HG02798 (cell line): ENCODE measurements at regions not wholly inside any gene's neighbourhood (a gene's known extent, or its start where the extent isn't known, plus 50 kb on each side); places are given as distances from the start of the nearest gene placed in this dataset.
A peak's percentile ranks its signal among the peaks of the same experiment; 100 is the strongest.

Experiments
- ATAC-seq: cut with Tn5 transposase; IDR thresholded peaks from one replicate; pipeline ENCODE4 v1.9.1; 2021; ENCODE audit warnings: mild to moderate bottlenecking; ENCODE audit not compliant: unreplicated experiment, poor library complexity

DNA sequence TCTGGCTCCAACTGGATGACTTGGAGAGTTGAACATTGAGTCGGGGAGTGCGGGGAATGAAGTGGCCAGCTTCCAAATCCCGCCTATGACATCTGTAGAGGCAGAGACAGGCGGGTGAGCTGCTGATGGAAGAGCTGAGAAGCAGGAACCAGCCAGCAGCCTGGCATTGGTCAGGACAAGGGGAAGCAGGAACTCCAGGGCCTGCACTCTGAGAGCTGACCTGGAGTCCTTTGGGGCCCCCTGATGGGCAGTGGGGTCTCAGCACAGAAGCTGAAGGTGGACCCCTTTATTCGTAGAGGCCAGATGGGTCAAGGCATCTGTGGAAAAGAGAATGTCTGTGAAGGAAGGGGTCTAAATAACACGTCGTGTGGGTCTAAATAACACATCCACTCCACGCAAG lies 57.0 kb downstream of the SEC61G start:
- ATAC-seq, result no peak

DNA sequence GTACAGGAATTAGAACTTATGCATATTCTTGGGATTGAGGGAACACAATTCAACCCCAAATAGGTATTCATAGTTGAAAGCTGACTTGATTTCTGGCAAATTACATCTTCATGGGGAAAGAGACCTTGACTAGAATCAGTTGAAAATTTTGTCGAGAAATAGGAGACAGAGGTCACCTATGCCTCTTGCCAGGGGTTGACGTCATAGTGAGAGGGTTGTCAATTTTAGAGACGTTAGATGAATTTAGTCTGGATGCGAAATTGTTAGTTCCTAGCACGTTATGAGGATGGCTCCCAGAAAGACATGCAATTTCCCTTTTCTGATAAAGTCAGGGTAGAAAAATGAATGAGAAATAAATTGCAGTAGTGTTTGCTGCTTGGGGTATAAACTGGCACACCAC lies 59.3 kb downstream of the SEC61G start:
- no peak for ATAC-seq

- no peak for ATAC-seq
Measured at GRCh38 chr7:54697659-54698186, 61.3 kb downstream of the SEC61G start.

DNA sequence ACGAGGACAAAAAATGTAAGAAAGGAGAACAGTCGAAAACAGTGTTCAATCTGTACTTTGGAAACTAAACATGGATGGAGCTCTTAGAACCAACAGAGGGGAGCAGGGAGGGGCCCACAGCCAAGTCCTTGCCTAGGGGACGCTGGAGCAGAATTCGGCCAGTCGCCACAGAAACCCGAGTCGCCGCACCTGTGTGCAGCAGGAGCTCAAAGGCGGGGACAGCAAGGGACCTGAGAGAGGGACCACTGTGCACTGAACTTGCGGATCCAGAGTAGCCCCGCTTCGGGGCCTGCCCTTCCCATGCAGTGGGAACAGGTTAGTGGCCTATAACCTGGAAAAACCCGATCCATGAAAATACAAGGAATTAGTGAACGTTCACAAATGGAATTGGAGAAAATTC lies 68.1 kb downstream of the SEC61G start:
- no peak for ATAC-seq

GRCh38 chr7:54690050-54690443 lies 69.0 kb downstream of the SEC61G start:
- no peak for ATAC-seq

DNA sequence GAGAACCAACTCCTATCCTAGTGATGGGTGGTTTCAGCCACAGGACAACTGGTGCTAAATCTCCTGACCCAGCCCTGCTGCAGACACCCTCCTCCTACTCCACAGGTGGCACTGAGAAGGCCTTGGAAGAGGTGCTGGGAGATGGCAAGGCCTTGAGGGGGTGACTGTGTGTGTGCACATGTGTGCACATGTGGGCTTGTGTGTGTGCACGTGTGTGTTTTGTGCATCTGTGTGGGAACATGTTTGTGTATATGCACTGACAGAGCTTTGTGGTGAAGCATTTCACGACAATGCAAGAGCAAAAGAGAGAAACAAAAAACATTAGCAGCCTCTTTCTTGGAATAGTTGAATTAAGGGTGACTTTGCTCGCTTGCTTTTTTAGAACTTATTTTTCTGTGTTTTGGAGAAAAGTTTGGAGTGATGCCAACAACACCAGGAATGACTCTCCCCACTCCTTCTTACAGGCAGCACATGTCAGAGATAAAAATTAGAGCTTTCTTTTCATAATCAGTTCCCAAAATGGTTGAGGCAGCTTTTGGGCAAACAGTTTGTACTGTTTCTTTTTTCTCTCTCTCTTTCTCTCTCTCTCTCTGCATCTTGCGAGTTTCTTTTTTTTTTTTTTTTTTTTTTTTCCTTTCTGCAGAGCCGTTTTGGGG lies 69.5 kb downstream of the SEC61G start:
- ATAC-seq, result no peak

- ATAC-seq, result no peak
Measured at GRCh38 chr7:54687462-54688212, 71.4 kb downstream of the SEC61G start.

GRCh38 chr7:54680377-54681005 lies 78.5 kb downstream of the SEC61G start:
- ATAC-seq, result no peak

- no peak for ATAC-seq
Measured at GRCh38 chr7:54679490-54679817, 79.6 kb downstream of the SEC61G start.

GRCh38 chr7:54678763-54679489 lies 80.1 kb downstream of the SEC61G start:
- ATAC-seq, result no peak

DNA sequence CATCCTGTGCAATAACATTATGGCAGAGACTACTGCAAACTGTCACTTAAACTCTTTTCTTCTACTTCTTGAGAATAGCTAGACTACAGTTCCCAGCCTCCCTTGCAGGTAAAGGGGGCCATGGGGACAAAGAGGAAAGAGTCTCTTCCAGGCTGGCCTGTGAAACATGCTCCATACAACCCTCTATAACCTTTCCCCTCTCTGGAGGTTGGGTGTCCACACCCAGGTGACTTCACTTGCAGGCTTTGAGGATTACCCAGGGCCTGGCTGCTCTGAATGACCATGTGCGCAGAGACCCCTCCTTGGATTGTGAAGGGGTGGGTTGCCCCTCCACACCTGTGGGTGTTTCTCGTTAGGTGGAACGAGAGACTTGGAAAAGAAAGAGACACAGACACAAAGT lies 84.1 kb downstream of the SEC61G start:
- no peak for ATAC-seq

DNA sequence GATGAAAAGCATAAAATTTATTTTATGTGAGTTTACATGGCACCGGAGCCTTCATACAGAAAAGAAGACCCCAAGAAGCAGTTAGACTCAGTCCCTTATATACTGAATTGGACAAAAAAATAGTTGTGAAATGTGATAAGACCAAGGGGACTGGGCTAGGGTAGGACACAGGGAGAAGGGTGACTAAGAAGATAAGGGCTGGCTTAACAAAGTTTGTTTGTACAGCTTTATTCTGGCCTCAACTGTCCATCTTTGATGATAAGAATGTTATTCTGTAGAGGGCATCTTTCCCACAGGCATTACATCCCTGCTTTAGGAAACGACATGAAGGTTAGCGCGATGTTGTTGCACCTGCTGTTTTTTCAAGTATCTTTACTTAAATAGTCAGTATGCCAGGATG lies 86.5 kb downstream of the SEC61G start:
- ATAC-seq, result no peak

- ATAC-seq, result peak; percentile 71
Measured at GRCh38 chr7:54664235-54665228, 94.5 kb downstream of the SEC61G start.

- peak; percentile 16 for ATAC-seq
Measured at GRCh38 chr7:54663603-54664234, 95.3 kb downstream of the SEC61G start.

DNA sequence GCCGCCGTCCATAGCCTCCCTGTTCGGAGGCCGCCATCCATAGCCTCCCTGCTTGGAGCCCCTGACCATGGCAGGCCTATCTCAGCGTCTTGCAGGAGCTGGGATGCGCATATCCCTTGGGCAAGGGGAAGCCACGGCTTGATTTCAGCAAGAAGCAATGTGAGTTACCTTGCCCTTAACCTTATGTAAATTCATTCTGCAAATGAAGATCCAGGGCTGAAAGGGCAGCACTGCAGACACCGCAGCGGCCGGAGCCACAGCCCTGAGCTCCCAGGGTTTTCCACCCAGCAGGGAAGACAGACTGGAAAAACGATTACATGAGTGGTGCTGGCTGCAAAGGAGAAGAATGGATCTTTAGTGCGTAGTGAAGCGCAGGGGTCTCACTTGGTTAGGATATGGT lies 95.8 kb downstream of the SEC61G start:
- no peak for ATAC-seq

DNA sequence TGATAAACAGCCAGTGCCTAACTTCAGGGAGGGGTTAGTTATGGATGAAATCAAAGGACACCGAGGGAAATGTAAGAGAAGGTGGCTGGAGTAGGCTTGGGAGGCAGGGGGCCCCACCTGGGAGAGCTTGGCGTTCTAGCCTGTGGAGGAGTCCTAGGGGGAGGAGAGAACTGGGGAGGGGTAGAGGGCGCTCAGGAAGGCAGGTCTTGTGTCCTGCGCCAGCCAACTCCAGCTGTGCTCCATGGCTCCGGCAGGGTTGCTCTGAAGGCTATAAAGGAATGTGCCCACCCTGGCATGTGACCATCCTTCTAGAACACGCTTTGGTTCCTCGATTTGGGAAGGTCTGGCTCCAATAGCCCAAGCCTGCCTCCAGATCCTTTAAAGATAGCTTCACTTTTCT lies 96.3 kb downstream of the SEC61G start:
- no peak for ATAC-seq

- ATAC-seq, result no peak
Measured at GRCh38 chr7:54653905-54654304, 105.1 kb downstream of the SEC61G start.

- ATAC-seq, result no peak
Measured at GRCh38 chr7:54643064-54643463, 100.9 kb downstream of the VSTM2A start.

DNA sequence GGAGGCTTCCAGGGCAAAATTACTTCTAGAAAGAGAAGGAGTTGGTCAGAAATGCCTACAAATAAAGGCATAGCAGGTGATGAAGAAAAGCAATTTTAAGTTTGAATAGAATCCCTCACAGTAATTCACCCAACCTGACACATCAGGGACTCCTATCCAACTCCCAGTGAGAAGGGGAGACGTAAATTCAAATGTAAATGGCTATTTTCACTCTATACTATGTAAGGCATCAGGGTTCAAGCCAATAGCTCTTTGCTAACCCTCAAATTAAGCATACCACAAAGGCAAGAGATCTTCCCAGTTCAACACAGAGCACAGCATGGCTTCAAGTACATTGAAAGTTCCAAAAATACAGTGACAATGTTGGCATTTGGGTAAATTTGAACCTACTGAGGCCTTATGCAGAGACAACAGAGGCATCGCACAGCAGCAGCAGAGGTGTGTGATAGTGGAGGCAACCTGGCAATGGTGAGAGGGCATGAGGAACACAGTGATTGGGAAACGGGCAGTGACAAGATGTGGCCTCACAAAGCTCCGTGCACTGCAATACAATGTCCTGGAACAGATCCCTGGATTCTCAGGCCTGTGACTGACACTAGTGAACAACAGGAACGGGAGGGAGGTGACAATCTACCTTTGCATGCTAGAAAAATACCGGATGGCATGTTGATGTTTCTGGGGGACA lies 95.7 kb downstream of the VSTM2A start:
- ATAC-seq, result no peak
